ENCODE measurements at regions not wholly inside any gene's neighbourhood (a gene's known extent, or its start where the extent isn't known, plus 50 kb on each side); places are given as distances from the start of the nearest gene placed in this dataset.

- ChIA-PET POLR2A (ENCODE audit: unreplicated experiment) (no interaction called here), CTCF (no interaction called here)
- H3K27ac ChIP-seq = no peak overlapping the region
- no peak overlapping the region for H3K4me2 ChIP-seq
- TF ChIP-seq EZH2 (IDR thresholded peaks at IDR 0.05; ENCODE audit: low read depth) (no peak), CTCF (conservative IDR thresholded peaks at IDR 0.05) (no peak)
- no peak for DNase-seq
- H2AFZ ChIP-seq = no peak overlapping the region
- H3K4me1 ChIP-seq (replicated peaks; ENCODE audit: insufficient read depth) = peaks cover 18% of the 10 kb centered on the region
- no peak overlapping the region for H3K4me3 ChIP-seq
- H3K79me2 ChIP-seq (ENCODE audit: low read depth) = no peaks in the 10 kb centered on the region
- no peaks in the 10 kb centered on the region for H3K36me3 ChIP-seq (ENCODE audit: low read depth)
- no peaks in the 10 kb centered on the region for H3K9me2 ChIP-seq (ENCODE audit: insufficient read depth)
- no TSS peak for BruUV-seq (replicated peaks)
- H3F3A ChIP-seq (ENCODE audit: insufficient read depth, low read depth) = peaks cover 10% of the 10 kb centered on the region
- H3K27me3 ChIP-seq (ENCODE audit: insufficient read depth, low read depth) = no peaks in the 10 kb centered on the region
- H3K9me3 ChIP-seq (ENCODE audit: insufficient read depth, low read depth) = no peaks in the 10 kb centered on the region
- intact Hi-C loops (cut with micrococcal nuclease; ENCODE audit: unreplicated experiment) = no loop called here
- H4K20me1 ChIP-seq (ENCODE audit: insufficient read depth) = no peaks in the 10 kb centered on the region
Measured at GRCh38 chr3:34015204-34016142, 217.0 kb downstream of the PDCD6IP start.

DNA sequence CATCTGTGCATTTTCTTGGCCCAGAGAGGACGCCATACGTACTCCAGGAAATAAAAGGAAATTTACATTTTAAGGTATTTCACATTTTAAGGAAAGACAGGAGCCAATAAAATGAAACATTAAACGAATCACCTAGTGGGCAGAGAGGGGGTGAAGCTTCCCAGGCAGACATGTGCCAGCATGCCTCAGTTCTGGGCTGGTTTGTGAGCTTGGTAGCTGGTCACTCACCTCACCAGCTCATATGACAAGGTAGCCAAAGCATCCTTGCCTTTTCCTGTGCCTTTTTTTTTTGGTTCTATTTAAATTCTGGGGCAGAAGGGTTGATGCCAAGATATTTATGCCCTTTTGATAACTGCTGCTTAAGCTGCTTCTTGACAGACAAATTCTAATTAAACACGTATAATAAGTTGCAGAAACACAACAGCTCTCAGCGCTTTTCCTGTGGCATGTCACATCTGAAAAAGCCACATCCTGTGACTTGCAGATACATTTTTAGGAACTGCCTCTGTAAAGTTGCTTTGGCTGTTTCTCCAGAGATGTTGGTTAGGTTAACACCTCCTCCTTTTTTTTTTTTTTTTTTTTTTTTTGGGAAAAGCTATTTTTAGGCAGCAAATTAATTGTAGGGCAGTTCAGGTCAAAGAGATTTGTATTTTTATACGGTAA lies 218.6 kb downstream of the PDCD6IP start:
- Histone ChIP-seq H3K27me3 (ENCODE audit: insufficient read depth, low read depth) (no peaks in the 10 kb centered on the region), H3K9me3 (ENCODE audit: insufficient read depth, low read depth) (no peaks in the 10 kb centered on the region), H3K9me2 (ENCODE audit: insufficient read depth) (no peaks in the 10 kb centered on the region), H2AFZ (no peak overlapping the region), H3K4me1 (replicated peaks; ENCODE audit: insufficient read depth) (peaks cover 8% of the 10 kb centered on the region), H3K79me2 (ENCODE audit: low read depth) (no peaks in the 10 kb centered on the region), H4K20me1 (ENCODE audit: insufficient read depth) (no peaks in the 10 kb centered on the region), H3F3A (ENCODE audit: insufficient read depth, low read depth) (no peaks in the 10 kb centered on the region; the same call in 1 of the 2 replicates), H3K36me3 (ENCODE audit: low read depth) (no peaks in the 10 kb centered on the region), H3K4me3 (no peak overlapping the region), H3K4me2 (no peak overlapping the region), H3K27ac (no peak overlapping the region)
- TF ChIP-seq CTCF (conservative IDR thresholded peaks at IDR 0.05) (no peak), EZH2 (IDR thresholded peaks at IDR 0.05; ENCODE audit: low read depth) (no peak)
- CTCF ChIA-PET = no interaction called here
- POLR2A ChIA-PET (ENCODE audit: unreplicated experiment) = no interaction called here
- intact Hi-C loops (cut with micrococcal nuclease; ENCODE audit: unreplicated experiment) = no loop called here
- BruUV-seq (replicated peaks) = no TSS peak
- DNase-seq = no peak

DNA sequence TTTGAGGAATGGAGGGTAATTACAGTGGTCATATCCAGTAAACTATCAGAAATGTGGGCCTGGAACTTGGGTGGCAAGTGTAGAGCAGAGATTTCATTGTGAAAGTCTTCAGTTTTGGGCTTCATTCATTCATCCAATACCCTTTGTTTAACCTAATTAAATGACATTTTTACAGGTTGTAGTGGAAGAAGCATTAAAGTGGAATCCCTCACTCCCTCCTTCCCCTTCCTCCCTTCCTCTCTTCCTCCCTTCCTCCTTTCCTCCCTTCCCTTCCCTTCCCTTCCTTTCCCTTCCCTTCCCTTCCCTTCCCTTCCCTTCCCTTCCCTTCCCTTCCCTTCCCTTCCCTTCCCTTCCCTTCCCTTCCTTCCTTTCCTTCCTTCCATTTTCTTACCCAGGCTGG lies 219.3 kb downstream of the PDCD6IP start:
- Histone ChIP-seq H2AFZ (no peak overlapping the region), H3K4me2 (no peak overlapping the region), H3F3A (ENCODE audit: insufficient read depth, low read depth) (no peaks in the 10 kb centered on the region; the same call in 1 of the 2 replicates), H4K20me1 (ENCODE audit: insufficient read depth) (no peaks in the 10 kb centered on the region), H3K36me3 (ENCODE audit: low read depth) (no peaks in the 10 kb centered on the region), H3K9me2 (ENCODE audit: insufficient read depth) (no peaks in the 10 kb centered on the region), H3K4me1 (replicated peaks; ENCODE audit: insufficient read depth) (peaks cover 1% of the 10 kb centered on the region; the same call in 1 of the 2 replicates), H3K27me3 (ENCODE audit: insufficient read depth, low read depth) (no peaks in the 10 kb centered on the region), H3K9me3 (ENCODE audit: insufficient read depth, low read depth) (no peaks in the 10 kb centered on the region), H3K27ac (no peak overlapping the region), H3K79me2 (ENCODE audit: low read depth) (no peaks in the 10 kb centered on the region), H3K4me3 (no peak overlapping the region)
- no TSS peak for BruUV-seq (replicated peaks)
- POLR2A ChIA-PET (ENCODE audit: unreplicated experiment) = no interaction called here
- intact Hi-C loops (cut with micrococcal nuclease; ENCODE audit: unreplicated experiment) = no loop called here
- DNase-seq = no peak
- TF ChIP-seq CTCF (conservative IDR thresholded peaks at IDR 0.05) = no peak
- no peak for TF ChIP-seq EZH2 (IDR thresholded peaks at IDR 0.05; ENCODE audit: low read depth)
- CTCF ChIA-PET = interaction anchor here (0.7 kb wide), 2 partner anchors 98 to 295 kb away, joined by 3 to 5 read pairs; no protein-coding TSS in a partner anchor
